ENCODE measurements at regions not wholly inside any gene's neighbourhood (a gene's known extent, or its start where the extent isn't known, plus 50 kb on each side); places are given as distances from the start of the nearest gene placed in this dataset.

DNA sequence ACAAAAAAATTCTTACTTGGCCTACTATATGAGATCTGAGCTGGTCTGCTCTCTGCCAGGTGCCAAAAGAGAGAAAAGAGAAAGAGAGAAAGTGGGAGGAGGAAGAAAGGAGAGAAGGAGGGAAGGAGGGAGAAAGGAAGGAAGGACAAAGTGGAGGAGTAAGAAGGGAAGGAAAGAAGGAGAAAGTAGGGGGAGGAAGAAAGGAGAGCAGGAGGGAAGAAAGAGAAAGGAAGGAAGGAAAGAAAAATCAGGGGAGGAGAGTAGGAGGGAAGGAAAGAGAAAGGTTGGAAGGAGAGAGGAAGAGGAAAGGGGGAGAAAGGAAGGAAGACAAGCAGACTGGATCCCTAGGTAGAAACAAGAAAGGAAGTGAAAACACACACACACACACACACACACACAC, 96.8 kb downstream of the RPS29 start:
- TF ChIP-seq, protein P1, sequence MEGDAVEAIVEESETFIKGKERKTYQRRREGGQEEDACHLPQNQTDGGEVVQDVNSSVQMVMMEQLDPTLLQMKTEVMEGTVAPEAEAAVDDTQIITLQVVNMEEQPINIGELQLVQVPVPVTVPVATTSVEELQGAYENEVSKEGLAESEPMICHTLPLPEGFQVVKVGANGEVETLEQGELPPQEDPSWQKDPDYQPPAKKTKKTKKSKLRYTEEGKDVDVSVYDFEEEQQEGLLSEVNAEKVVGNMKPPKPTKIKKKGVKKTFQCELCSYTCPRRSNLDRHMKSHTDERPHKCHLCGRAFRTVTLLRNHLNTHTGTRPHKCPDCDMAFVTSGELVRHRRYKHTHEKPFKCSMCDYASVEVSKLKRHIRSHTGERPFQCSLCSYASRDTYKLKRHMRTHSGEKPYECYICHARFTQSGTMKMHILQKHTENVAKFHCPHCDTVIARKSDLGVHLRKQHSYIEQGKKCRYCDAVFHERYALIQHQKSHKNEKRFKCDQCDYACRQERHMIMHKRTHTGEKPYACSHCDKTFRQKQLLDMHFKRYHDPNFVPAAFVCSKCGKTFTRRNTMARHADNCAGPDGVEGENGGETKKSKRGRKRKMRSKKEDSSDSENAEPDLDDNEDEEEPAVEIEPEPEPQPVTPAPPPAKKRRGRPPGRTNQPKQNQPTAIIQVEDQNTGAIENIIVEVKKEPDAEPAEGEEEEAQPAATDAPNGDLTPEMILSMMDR (IDR thresholded peaks at IDR 0.05; ENCODE audit: insufficient read depth, low read depth, low read length, missing control alignments), result no peak
- no peak for DNase-seq (ENCODE audit: low read depth)
- no peak overlapping the region for H3K4me3 ChIP-seq (ENCODE audit: low read depth, low read length)

DNA sequence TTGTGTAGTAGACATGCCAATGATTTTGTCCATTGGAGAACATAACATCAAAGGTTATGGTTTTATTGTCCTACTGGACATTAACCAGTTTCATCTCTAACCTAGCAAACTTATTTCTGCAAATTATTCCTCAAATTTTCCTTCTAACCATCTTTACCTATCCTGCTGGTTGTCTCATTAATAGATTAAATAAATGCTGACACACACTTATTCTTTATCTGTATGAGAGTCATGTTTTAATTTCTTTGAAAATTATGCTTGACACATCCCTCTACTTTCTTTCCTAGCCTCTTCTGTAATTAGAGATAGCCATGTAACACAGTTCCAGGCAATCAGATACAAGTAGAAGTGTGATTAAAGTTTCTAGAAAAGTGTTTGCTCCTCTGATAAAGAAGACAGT, 98.9 kb downstream of the RPS29 start:
- no peak for DNase-seq (ENCODE audit: low read depth)
- TF ChIP-seq, protein P1 (IDR thresholded peaks at IDR 0.05; ENCODE audit: insufficient read depth, low read depth, low read length, missing control alignments), result no peak

DNA sequence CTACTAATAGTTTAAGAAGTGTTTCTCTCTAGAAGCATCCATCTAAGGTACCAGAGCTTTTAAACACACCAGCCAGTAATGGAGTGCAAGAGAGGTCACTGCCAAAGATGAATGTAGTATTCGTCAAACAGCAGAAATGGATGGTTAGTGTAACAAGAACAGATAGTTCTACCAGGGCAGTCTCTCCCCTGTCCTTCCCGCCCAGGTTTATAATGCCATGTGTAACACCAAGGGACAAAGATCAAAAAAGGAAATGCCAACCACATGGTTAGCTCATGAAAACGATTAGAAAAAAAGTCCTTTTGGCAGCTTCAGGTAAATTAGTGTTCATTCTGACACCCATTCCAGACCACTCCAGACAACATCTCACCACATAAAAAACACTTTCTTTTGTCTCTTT, 100.9 kb downstream of the RPS29 start:
- TF ChIP-seq, protein P1 (IDR thresholded peaks at IDR 0.05; ENCODE audit: insufficient read depth, low read depth, low read length, missing control alignments), result no peak
- DNase-seq (ENCODE audit: low read depth), result no peak
- no peak overlapping the region for H3K4me3 ChIP-seq (ENCODE audit: low read depth, low read length)

More for the DNA sequence above, 98.9 kb downstream of the RPS29 start:
- H3K4me3 ChIP-seq (ENCODE audit: low read depth, low read length), result no peak overlapping the region

DNA sequence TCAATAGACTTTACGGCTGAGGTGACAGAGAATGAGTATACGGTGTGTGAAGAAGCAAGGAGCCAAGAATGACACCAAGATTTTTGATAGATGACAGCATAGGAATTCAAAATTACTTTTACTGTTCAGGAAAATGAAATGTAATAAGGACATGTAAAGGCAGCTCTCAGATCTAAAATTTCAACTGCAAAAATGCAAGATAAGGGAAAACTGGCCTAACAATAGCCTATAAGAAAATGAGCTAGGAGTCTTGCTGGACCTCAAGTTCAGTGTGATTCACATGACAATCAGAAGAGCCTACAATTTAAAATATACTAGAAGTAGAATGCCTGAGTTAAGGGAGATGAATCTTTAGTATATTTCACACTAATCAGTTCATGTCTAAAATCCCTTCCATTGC, 102.0 kb downstream of the RPS29 start:
- no peak for DNase-seq (ENCODE audit: low read depth)
- TF ChIP-seq, protein P1 (IDR thresholded peaks at IDR 0.05; ENCODE audit: insufficient read depth, low read depth, low read length, missing control alignments), result no peak
- no peak overlapping the region for H3K4me3 ChIP-seq (ENCODE audit: low read depth, low read length)

DNA sequence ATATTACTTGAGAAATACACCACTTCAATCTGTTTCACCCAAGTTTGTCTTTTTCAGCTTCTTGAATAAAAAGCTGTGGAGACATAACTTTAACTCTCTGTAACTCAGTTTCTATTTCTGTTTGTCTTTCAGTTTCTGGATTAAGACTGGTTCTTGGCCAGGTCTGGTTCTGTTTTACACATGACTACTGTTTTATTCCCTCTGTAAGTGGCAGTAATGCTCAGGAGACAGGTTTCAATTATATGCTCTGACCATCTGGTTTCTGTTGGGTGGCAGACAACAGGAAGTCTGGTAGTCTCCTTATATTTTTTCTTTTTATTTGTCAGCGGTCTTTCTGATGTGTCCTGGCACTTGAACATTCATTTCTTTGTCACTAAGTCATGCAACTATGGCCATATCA, 102.9 kb downstream of the RPS29 start:
- peak; percentile 43 for DNase-seq (ENCODE audit: low read depth)
- H3K4me3 ChIP-seq (ENCODE audit: low read depth, low read length), result no peak overlapping the region
- TF ChIP-seq, protein P1 (IDR thresholded peaks at IDR 0.05; ENCODE audit: insufficient read depth, low read depth, low read length, missing control alignments), result no peak

DNA sequence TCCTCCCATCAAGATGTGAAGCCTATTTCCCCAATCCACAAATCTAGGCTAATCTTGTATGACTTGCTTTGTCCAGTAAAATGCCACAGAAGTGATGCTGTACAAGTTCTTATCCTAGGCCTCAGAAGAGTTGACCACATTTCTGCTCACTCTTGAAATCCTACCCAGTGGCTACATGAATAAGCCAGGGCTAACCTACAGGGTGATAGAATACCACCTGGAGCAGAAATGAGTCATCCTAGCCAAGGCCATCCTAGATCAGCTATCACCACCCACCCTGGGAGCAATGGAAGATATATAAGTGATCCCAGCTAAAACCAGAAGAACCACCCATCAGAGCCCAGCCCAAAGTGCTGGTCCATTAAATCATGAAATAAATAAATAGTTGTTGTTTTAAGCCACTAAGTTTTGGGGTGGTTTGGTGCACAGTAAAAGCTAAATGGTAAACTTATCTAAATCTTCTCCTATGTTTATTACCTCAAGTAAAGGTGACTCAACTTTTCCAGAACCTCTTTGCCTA, 105.1 kb downstream of the RPS29 start:
- TF ChIP-seq, protein P1 (IDR thresholded peaks at IDR 0.05; ENCODE audit: insufficient read depth, low read depth, low read length, missing control alignments), result no peak
- no peak for DNase-seq (ENCODE audit: low read depth)
- H3K4me3 ChIP-seq (ENCODE audit: low read depth, low read length), result no peak overlapping the region

DNA sequence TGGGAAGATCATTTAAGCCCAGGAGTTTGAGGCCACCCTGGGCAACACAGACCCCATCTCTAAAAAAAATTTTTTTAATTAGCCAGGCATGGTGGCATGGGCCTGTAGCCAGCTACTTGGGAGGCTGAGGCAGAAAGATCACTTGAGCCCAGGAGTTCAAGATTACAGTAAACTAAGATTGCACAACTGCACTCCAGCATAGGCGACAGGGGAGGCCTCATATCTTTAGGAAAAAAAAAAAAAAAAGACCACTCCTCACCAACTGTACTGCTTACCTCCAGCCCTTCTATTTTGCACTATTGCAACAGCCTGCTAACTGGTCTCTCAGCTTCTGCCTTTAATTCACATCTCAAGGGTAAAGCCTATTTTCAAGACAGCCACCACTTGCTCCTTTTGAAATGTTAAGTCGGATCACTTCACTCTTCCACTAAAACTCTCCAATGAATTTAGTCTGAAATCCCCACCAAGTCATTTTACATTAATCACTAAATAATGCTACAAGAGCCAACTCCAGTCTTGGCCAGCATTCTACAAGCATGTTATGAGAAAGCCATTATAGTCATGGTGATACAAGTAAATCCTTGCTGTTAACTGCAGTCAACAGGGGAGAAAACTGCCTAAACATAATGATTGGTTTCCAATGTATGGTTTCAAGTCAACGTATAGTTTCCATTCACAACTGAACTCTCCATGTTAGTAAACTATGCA, 106.0 kb downstream of the RPS29 start:
- no peak overlapping the region for H3K4me3 ChIP-seq (ENCODE audit: low read depth, low read length)
- DNase-seq (ENCODE audit: low read depth), result no peak
- TF ChIP-seq, protein P1 (IDR thresholded peaks at IDR 0.05; ENCODE audit: insufficient read depth, low read depth, low read length, missing control alignments), result no peak
